ENCODE measurements at regions not wholly inside any gene's neighbourhood (a gene's known extent, or its start where the extent isn't known, plus 50 kb on each side); places are given as distances from the start of the nearest gene placed in this dataset.

- Histone ChIP-seq H3K4me1 (ENCODE audit: control insufficient read depth in 2 of 3, insufficient read depth in 2 of 3, low read depth in 1 of 3, low read length in 3 of 3) (no peaks in the 10 kb centered on the region), H3K27me3 (ENCODE audit: control insufficient read depth, insufficient read depth, low read length) (no peaks in the 10 kb centered on the region), H3K4me3 (ENCODE audit: low read length in 3 of 3) (no peak overlapping the region), H3K9me3 (ENCODE audit: control insufficient read depth in 2 of 3, insufficient read depth in 1 of 3, low read length in 3 of 3) (no peaks in the 10 kb centered on the region), H3K9ac (ENCODE audit: low read length in 3 of 3) (no peak overlapping the region), H3K36me3 (ENCODE audit: control insufficient read depth in 2 of 3, insufficient read depth in 3 of 3, low read length in 3 of 3) (no peaks in the 10 kb centered on the region), H3K27ac (ENCODE audit: low read depth in 2 of 2, low read length in 2 of 2) (no peak overlapping the region)
- DNase-seq = no peak
- TF ChIP-seq CTCF (IDR thresholded peaks at IDR 0.05; ENCODE audit: borderline replicate concordance, extremely low read depth, insufficient read depth) = no peak
- intact Hi-C loops (cut with DNase I) = no loop called here
- FAIRE-seq = no peak
Measured at GRCh38 chr10:108568824-108569223, 1354.5 kb downstream of the XPNPEP1 start.

- Histone ChIP-seq H3K27ac (ENCODE audit: low read depth in 2 of 2, low read length in 2 of 2) (no peak overlapping the region), H3K36me3 (ENCODE audit: control insufficient read depth in 2 of 3, insufficient read depth in 3 of 3, low read length in 3 of 3) (no peaks in the 10 kb centered on the region), H3K4me3 (ENCODE audit: low read length in 3 of 3) (no peak overlapping the region), H3K4me1 (ENCODE audit: control insufficient read depth in 2 of 3, insufficient read depth in 2 of 3, low read depth in 1 of 3, low read length in 3 of 3) (no peaks in the 10 kb centered on the region), H3K9ac (ENCODE audit: low read length in 3 of 3) (no peak overlapping the region), H3K27me3 (ENCODE audit: control insufficient read depth, insufficient read depth, low read length) (no peaks in the 10 kb centered on the region), H3K9me3 (ENCODE audit: control insufficient read depth in 2 of 3, insufficient read depth in 1 of 3, low read length in 3 of 3) (no peaks in the 10 kb centered on the region)
- FAIRE-seq (no peak), DNase-seq (no peak)
- TF ChIP-seq CTCF (IDR thresholded peaks at IDR 0.05; ENCODE audit: borderline replicate concordance, extremely low read depth, insufficient read depth) = no peak
- intact Hi-C loops (cut with DNase I) = no loop called here
Measured at GRCh38 chr10:108567899-108568752, 1355.2 kb downstream of the XPNPEP1 start.

- no peak overlapping the region for H3K9ac ChIP-seq (ENCODE audit: low read length in 3 of 3)
- no peaks in the 10 kb centered on the region for H3K4me1 ChIP-seq (ENCODE audit: control insufficient read depth in 2 of 3, insufficient read depth in 2 of 3, low read depth in 1 of 3, low read length in 3 of 3)
- DNase-seq (peak in 1 of 5 donors; percentile 63), FAIRE-seq (no peak)
- no peaks in the 10 kb centered on the region for H3K36me3 ChIP-seq (ENCODE audit: control insufficient read depth in 2 of 3, insufficient read depth in 3 of 3, low read length in 3 of 3)
- H3K27ac ChIP-seq (ENCODE audit: low read depth in 2 of 2, low read length in 2 of 2) = no peak overlapping the region
- no peaks in the 10 kb centered on the region for H3K27me3 ChIP-seq (ENCODE audit: control insufficient read depth, insufficient read depth, low read length)
- intact Hi-C loops (cut with DNase I) = no loop called here
- no peak for TF ChIP-seq CTCF (IDR thresholded peaks at IDR 0.05; ENCODE audit: borderline replicate concordance, extremely low read depth, insufficient read depth)
- no peaks in the 10 kb centered on the region for H3K9me3 ChIP-seq (ENCODE audit: control insufficient read depth in 2 of 3, insufficient read depth in 1 of 3, low read length in 3 of 3)
- no peak overlapping the region for H3K4me3 ChIP-seq (ENCODE audit: low read length in 3 of 3)
Measured at GRCh38 chr10:108566316-108567107, 1356.8 kb downstream of the XPNPEP1 start.

Data from kidney (tissue), 13 donors.